T-helper 17 cell (primary cell): ENCODE measurements at regions not wholly inside any gene's neighbourhood (a gene's known extent, or its start where the extent isn't known, plus 50 kb on each side); places are given as distances from the start of the nearest gene placed in this dataset.
"Not testable (repeated sequence)": the region's sequence is repeated elsewhere in the genome, so short reads cannot be mapped to it uniquely, and the experiment has no call there.

Experiments used
- ATAC-seq: fragments of 150-1000 bp; cut with Tn5 transposase; 2 replicates; pipeline ENCODE4 v1.10.0; 2021; ENCODE audit warnings: mild to moderate bottlenecking, moderate library complexity
- DNase-seq, 3 donors: peaks; one replicate each; pipeline versions ENCODE4 v3.0.0 to v3.0.0-alpha.2; 2020 to 2021
- H3K9me3 ChIP-seq: one replicate; pipeline ENCODE4 v1.7.0; 2013; ENCODE audit warnings: low read length, mild to moderate bottlenecking; ENCODE audit not compliant: control insufficient read depth, poor library complexity, severe bottlenecking
- H3K27ac Mint-ChIP-seq: one replicate; pipeline ENCODE4 v1.8.0; 2022; ENCODE audit warnings: mild to moderate bottlenecking, moderate library complexity, mixed read lengths
- H3K27me3 Mint-ChIP-seq: one replicate; pipeline ENCODE4 v1.8.0; 2022; ENCODE audit warnings: mixed read lengths
- H3K36me3 Mint-ChIP-seq: one replicate; pipeline ENCODE4 v1.8.0; 2022; ENCODE audit warnings: low read depth, mixed read lengths
- H3K4me1 Mint-ChIP-seq: one replicate; pipeline ENCODE4 v1.8.0; 2022; ENCODE audit warnings: mild to moderate bottlenecking, mixed read lengths
- H3K4me3 Mint-ChIP-seq: one replicate; pipeline ENCODE4 v1.8.0; 2022; ENCODE audit warnings: mild to moderate bottlenecking, moderate library complexity, mixed read lengths

GRCh38 chr5:56763711-56764466 is 51.5 kb upstream of the MAP3K1 start:
- DNase-seq (no peak), ATAC-seq (peak; percentile 42)
- Mint-ChIP-seq H3K27me3 (no peaks in the 10 kb centered on the region), H3K4me3 (no peak overlapping the region), H3K36me3 (no peaks in the 10 kb centered on the region), H3K27ac (peak overlapping the region; percentile 69), H3K4me1 (peaks cover 9% of the 10 kb centered on the region)
- H3K9me3 ChIP-seq = no peaks in the 10 kb centered on the region

GRCh38 chr5:56763182-56763581 is 52.2 kb upstream of the MAP3K1 start:
- no peaks in the 10 kb centered on the region for H3K9me3 ChIP-seq
- no peaks in the 10 kb centered on the region for H3K27me3 Mint-ChIP-seq
- peaks cover 9% of the 10 kb centered on the region for H3K4me1 Mint-ChIP-seq
- H3K36me3 Mint-ChIP-seq = no peaks in the 10 kb centered on the region
- DNase-seq (no peak), ATAC-seq (no peak)
- H3K27ac Mint-ChIP-seq = no peak overlapping the region
- no peak overlapping the region for H3K4me3 Mint-ChIP-seq

DNA sequence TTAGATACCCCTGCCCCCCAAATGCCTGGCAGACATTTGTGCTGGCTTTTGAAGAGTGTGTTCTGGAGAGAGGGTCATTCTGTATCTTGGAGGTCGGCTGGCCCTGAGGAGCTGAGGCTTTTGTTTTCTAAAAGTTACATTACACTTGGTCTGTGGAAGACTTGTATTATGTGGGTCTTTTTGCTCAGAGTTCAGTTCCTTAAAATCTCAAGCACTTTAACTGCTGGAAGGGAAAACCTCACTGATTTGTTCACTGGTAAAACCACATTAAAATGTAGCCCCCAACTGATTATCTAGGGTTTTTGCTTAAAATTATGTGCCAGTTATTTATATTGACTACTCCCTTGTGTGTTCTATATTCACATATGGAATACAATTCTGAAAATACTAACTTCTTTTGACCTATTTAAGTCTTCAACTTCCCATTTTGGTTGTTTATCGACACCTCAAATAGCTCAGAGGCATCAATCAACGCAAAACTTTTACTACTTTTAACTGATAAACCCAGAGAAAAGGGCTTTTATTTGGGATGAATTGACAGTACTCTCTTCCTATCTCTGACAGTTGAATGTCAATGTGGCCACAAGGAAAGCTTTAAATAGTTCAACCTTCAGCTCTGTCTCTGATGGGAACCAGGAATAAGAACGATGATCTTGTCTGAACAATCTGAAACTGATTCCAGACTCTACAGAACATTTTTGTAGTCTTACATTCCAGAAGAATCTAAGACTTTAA is 54.0 kb upstream of the MAP3K1 start:
- no peaks in the 10 kb centered on the region for H3K27me3 Mint-ChIP-seq
- peaks cover 9% of the 10 kb centered on the region for H3K4me1 Mint-ChIP-seq
- DNase-seq = no peak
- H3K36me3 Mint-ChIP-seq = no peaks in the 10 kb centered on the region
- ATAC-seq = no peak
- no peak overlapping the region for H3K27ac Mint-ChIP-seq
- H3K4me3 Mint-ChIP-seq = no peak overlapping the region
- no peaks in the 10 kb centered on the region for H3K9me3 ChIP-seq

DNA sequence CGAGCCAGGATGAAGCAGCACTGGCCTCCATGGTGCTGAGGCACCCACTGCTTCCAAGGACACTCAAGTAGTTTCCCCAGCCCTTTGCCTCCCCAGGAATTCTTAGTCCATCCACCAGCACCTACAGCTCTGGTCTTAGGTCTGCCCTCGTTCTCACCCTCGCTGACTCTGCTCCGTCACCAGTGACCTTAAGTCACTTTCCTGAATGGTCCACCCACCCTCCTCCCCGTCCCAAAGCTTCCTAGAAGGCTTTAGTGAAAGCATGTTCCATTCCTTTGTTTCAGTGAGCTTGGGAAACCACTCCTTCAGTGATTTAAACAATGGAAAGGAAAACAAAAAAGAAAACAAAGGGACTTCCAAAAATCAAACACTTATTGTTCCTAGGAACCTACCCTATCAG is 54.6 kb upstream of the MAP3K1 start:
- Mint-ChIP-seq H3K4me3 (no peak overlapping the region), H3K27ac (no peak overlapping the region), H3K36me3 (no peaks in the 10 kb centered on the region), H3K27me3 (no peaks in the 10 kb centered on the region), H3K4me1 (peaks cover 9% of the 10 kb centered on the region)
- ATAC-seq (no peak), DNase-seq (no peak)
- H3K9me3 ChIP-seq = no peaks in the 10 kb centered on the region

GRCh38 chr5:56759521-56760216 is 55.7 kb upstream of the MAP3K1 start:
- no peak overlapping the region for H3K4me3 Mint-ChIP-seq
- H3K36me3 Mint-ChIP-seq = no peaks in the 10 kb centered on the region
- ATAC-seq = no peak
- no peak overlapping the region for H3K27ac Mint-ChIP-seq
- peaks cover 9% of the 10 kb centered on the region for H3K4me1 Mint-ChIP-seq
- no peaks in the 10 kb centered on the region for H3K9me3 ChIP-seq
- DNase-seq = no peak
- H3K27me3 Mint-ChIP-seq = no peaks in the 10 kb centered on the region

DNA sequence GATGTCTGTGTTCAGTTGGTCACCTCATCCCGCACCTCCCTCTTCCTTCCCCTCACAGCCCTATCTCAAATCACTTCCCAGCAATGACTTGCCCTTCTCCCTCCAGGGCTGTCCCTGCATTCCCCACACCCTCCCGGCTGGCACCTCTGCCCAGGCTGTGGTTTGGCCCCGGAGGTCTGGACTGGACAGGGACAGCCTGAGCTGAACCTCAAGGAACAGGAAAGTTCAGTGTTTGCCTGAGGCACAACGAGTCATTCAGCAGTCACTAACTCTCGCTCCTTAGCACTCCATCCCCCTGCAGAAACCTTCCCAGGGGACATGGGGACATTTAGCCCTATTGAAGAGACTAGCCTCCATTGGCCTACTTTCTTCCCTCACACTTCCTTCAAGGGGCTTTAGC is 58.3 kb upstream of the MAP3K1 start:
- Mint-ChIP-seq H3K27ac (no peak overlapping the region), H3K4me1 (no peaks in the 10 kb centered on the region), H3K27me3 (no peaks in the 10 kb centered on the region), H3K4me3 (no peak overlapping the region), H3K36me3 (no peaks in the 10 kb centered on the region)
- no peak for ATAC-seq
- H3K9me3 ChIP-seq = no peaks in the 10 kb centered on the region
- no peak for DNase-seq

GRCh38 chr5:56755036-56755555 is 60.3 kb upstream of the MAP3K1 start:
- Mint-ChIP-seq H3K27ac (no peak overlapping the region), H3K4me3 (no peak overlapping the region), H3K4me1 (no peaks in the 10 kb centered on the region), H3K36me3 (no peaks in the 10 kb centered on the region), H3K27me3 (no peaks in the 10 kb centered on the region)
- ATAC-seq (no peak), DNase-seq (no peak)
- no peaks in the 10 kb centered on the region for H3K9me3 ChIP-seq

DNA sequence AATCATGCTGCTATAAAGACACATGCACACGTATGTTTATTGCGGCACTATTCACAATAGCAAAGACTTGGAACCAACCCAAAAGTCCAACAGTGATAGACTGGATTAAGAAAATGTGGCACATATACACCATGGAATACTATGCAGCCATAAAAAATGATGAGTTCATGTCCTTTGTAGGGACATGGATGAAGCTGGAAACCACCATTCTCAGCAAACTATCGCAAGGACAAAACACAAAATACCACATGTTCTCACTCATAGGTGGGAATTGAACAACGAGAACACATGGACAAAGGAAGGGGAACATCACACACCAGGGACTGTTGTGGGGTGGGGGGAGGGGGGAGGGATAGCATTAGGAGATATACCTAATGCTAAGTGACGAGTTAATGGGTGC is 61.8 kb upstream of the MAP3K1 start:
- not testable (repeated sequence) for ATAC-seq, H3K4me3 Mint-ChIP-seq, H3K4me1 Mint-ChIP-seq, DNase-seq, H3K9me3 ChIP-seq, H3K27me3 Mint-ChIP-seq, H3K27ac Mint-ChIP-seq, H3K36me3 Mint-ChIP-seq

- Mint-ChIP-seq H3K4me3 (no peak overlapping the region), H3K27ac (no peak overlapping the region), H3K27me3 (no peaks in the 10 kb centered on the region), H3K36me3 (no peaks in the 10 kb centered on the region), H3K4me1 (no peaks in the 10 kb centered on the region)
- DNase-seq (no peak), ATAC-seq (no peak)
- H3K9me3 ChIP-seq = no peaks in the 10 kb centered on the region
These were observed 63.6 kb upstream of the MAP3K1 start for GRCh38 chr5:56751572-56752313.

GRCh38 chr5:56749842-56750241 is 65.5 kb upstream of the MAP3K1 start:
- no peak overlapping the region for H3K4me3 Mint-ChIP-seq
- DNase-seq (no peak), ATAC-seq (no peak)
- H3K27ac Mint-ChIP-seq = no peak overlapping the region
- H3K4me1 Mint-ChIP-seq = no peaks in the 10 kb centered on the region
- no peaks in the 10 kb centered on the region for H3K36me3 Mint-ChIP-seq
- H3K9me3 ChIP-seq = no peaks in the 10 kb centered on the region
- H3K27me3 Mint-ChIP-seq = no peaks in the 10 kb centered on the region

- no peak for DNase-seq
- peaks cover 2% of the 10 kb centered on the region for H3K36me3 Mint-ChIP-seq
- H3K4me1 Mint-ChIP-seq = no peaks in the 10 kb centered on the region
- H3K9me3 ChIP-seq = no peaks in the 10 kb centered on the region
- H3K27me3 Mint-ChIP-seq = no peaks in the 10 kb centered on the region
- no peak for ATAC-seq
- no peak overlapping the region for H3K27ac Mint-ChIP-seq
- H3K4me3 Mint-ChIP-seq = no peak overlapping the region
These were observed 68.6 kb upstream of the MAP3K1 start for GRCh38 chr5:56746553-56747339.

- ATAC-seq = no peak
- H3K4me1 Mint-ChIP-seq = no peaks in the 10 kb centered on the region
These were observed 69.5 kb upstream of the MAP3K1 start for GRCh38 chr5:56745864-56746263.

More at GRCh38 chr5:56745864-56746263, 69.5 kb upstream of the MAP3K1 start:
- H3K9me3 ChIP-seq = no peaks in the 10 kb centered on the region
- Mint-ChIP-seq H3K4me3 (no peak overlapping the region), H3K36me3 (peaks cover 2% of the 10 kb centered on the region), H3K27me3 (no peaks in the 10 kb centered on the region), H3K27ac (no peak overlapping the region)
- no peak for DNase-seq
